Renal pelvis (tissue), 1 donor: ENCODE measurements at regions not wholly inside any gene's neighbourhood (a gene's known extent, or its start where the extent isn't known, plus 50 kb on each side); places are given as distances from the start of the nearest gene placed in this dataset.

Source experiments
- DNase-seq: peaks from one replicate; pipeline ENCODE4 v3.0.0-alpha.2; 2013

DNA sequence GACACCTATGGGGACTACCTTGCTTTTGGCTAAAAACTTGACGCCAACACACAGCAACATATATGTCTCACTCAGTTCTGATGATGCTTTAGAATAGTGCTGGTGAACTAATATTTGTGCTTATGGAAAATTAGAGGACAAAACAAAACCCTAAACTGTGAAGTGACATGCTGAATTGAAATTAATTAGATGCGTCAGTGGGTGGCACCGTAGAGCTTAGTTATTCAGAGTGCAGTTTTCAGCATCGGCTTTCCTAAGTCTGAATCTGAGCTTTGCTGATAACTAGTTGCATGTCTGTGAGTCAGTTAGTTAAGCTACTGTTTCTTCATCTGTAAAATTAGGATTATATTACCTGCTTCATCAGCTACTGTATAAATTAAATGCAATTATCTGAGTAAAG is 245.0 kb upstream of the SORCS1 start:
- DNase-seq, result peak; percentile 22

- no peak for DNase-seq
Measured at GRCh38 chr10:107398115-107398514, 233.6 kb upstream of the SORCS1 start.

GRCh38 chr10:107391901-107392300 is 227.4 kb upstream of the SORCS1 start:
- no peak for DNase-seq

- no peak for DNase-seq
Measured at GRCh38 chr10:107390563-107390962, 226.1 kb upstream of the SORCS1 start.

- DNase-seq, result no peak
Measured at GRCh38 chr10:107383357-107383756, 218.9 kb upstream of the SORCS1 start.

DNA sequence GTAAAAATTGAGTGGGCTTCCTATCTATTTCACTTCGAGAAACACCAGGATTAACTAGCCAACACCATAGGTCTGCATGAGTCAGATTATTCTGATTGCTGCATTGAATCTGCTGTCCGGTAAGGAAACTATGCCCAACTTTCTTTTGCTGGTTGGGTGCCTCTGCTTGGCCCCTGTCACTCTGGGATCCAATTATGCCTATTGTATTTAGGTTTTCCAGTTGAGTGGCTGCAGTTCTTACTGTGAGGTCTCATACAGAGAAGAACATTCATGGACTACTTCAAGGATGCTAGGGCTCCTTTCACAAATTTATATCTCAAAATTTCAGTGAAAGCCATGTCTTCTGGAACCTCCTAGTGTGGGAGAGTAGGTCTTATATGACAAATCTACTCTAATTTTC is 215.1 kb upstream of the SORCS1 start:
- no peak for DNase-seq

- DNase-seq, result no peak
Measured at GRCh38 chr10:107371801-107372200, 207.3 kb upstream of the SORCS1 start.

DNA sequence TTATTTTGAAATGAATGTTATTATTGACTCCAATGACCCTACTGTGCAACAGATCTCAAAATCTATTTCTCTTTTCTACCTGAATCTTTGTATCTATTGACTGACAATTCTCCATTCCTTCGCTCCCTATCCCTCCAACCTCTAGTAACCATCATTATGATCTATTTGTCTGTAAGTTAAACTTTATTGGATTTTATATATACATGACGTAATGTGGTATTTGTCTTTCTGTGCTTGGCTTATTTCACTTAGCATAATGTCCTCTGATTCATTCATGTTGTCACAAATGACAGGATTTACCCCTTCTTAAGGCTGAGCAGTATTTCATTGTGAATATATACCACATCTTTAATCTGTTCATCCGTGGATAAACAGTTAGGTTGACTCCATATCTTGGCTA is 200.4 kb upstream of the SORCS1 start:
- no peak for DNase-seq

DNA sequence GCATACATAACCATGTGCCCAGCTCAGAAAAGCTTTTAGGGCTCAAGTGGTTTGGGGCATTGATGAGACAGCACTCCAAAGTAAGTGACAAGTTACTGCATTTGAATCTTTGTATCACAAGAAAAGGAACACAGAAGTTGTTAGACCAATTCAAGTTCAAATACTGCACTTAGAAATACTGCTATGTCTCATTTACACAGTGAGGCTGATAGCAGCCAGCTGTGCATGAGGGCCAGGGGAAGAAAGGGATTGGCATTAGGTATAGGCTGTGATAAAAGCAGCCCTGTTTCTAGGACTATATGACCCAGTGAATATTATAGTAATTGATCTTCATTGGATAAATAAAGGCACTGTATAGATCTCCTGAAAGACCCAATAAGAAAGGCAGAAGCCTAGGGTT is 197.8 kb upstream of the SORCS1 start:
- no peak for DNase-seq

DNA sequence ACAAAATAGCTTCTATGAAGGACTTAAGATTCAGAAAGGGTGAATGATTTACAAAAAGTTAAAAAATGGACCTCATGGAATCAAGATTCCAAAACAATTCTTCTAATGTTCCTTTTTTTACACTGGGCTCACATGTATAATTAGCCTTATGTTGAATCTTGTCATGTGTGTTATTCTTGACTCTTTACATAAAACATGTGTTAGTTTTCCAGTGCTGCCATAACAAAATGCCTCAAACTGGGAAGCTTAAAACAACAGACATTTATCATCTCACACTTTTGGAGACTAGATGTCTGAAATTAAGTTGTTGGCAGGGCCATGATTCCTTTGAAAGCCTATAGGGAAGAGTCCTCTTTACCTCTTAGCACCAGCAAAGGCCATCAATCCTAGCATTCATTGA is 192.5 kb upstream of the SORCS1 start:
- DNase-seq, result no peak

GRCh38 chr10:107356396-107356795 is 191.9 kb upstream of the SORCS1 start:
- no peak for DNase-seq

DNA sequence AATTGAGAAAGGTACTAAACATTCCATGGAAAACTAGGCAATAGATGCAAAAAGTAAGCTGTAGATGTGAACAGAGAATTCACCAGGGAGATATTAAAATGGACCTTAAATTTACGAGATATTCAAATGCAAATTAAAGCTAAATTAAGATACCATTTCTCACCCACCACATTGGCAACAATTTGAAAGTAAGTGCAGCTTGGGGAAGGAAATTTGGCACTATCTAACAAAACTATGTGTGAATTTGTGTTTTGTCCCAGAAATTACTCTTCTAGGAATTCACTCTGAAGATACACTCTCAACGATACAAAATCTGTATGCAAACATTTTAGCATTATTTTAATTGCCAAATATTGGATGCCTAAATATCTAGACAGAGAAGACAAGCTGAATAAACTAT is 178.2 kb upstream of the SORCS1 start:
- DNase-seq, result no peak

GRCh38 chr10:107341281-107341680 is 176.8 kb upstream of the SORCS1 start:
- no peak for DNase-seq

DNA sequence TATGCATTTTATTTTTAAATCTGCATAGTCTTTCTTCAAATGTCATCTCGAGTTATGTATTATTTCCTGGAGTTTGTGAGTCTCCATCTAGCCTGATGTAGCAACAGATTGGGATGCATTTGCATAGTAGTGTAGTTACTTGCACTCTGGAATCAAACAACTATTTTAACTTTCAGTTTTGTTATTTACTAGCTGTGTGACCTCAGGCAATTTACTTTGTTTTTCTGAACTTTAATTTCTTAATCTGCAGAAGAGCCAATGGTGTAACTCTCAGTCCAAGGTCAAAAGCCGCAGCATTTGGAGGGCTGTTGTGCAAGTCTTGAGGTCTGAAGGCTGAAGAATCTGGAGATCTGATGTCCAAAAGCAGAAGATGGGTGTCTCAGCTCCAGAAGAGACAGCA is 175.8 kb upstream of the SORCS1 start:
- peak; percentile 5 for DNase-seq

GRCh38 chr10:107336061-107336460 is 171.6 kb upstream of the SORCS1 start:
- DNase-seq, result no peak

DNA sequence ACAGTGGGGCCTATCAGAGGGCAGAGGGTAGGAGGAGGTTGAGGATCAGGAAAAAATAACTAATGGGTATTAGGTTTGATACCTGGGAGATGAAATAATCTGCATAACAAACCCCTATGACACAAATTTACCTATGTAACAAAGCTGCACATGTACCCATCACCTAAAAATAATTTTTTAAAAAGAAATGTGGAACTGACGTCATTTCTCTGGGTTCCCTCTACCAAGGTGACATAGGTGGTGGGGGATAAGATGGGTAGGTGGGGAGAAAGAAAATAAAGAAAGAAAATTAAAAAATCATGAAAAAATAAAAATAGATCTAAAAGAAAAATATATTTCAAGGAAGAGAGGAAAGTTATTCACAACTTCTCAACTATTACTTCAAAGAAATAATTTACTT is 153.1 kb upstream of the SORCS1 start:
- DNase-seq, result no peak

GRCh38 chr10:107303203-107303602 is 138.7 kb upstream of the SORCS1 start:
- DNase-seq, result no peak

- no peak for DNase-seq
Measured at GRCh38 chr10:107299606-107300005, 135.1 kb upstream of the SORCS1 start.

GRCh38 chr10:107284187-107284586 is 119.7 kb upstream of the SORCS1 start:
- no peak for DNase-seq

DNA sequence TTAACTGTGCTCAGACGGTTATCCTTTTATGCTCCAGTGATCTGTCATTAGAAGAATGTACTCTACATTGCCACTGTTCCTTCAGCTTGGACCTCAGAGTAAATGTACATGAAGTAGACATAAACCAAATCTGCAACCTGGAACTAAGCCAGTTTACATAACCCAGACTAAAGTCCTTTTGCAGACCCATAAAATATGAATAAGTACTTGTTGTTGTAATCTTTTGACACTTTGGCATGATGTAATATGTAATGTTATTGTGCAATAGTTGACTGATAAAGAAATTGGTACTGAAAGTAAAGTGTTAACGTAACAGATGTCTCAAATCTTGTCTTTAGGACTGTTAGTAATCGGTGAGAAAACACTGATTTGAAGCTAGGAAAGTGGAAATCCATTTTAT is 115.8 kb upstream of the SORCS1 start:
- DNase-seq, result peak; percentile 23

GRCh38 chr10:107277591-107277990 is 113.1 kb upstream of the SORCS1 start:
- DNase-seq, result no peak

- no peak for DNase-seq
Measured at GRCh38 chr10:107275806-107276205, 111.3 kb upstream of the SORCS1 start.

- no peak for DNase-seq
Measured at GRCh38 chr10:107269626-107270025, 105.1 kb upstream of the SORCS1 start.

DNA sequence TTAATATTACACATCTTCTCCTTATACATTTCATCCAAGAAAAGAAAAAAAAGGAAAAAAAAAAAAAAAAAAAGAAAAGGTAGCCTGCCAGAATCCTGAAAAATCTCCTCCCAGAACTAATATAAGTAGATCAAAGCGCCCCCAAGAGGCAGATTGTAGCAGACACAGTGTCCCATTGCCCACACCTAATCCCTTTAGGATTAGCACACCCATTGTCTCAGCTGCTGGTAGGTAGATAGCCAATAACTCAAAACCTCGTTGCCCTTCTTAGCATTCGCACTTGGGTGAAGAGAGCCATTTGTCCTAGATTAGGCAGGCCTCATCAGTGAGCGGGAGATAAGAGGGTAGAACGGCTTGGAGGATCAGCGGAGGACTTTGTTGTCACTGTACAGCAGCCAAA is 100.2 kb upstream of the SORCS1 start:
- no peak for DNase-seq

DNA sequence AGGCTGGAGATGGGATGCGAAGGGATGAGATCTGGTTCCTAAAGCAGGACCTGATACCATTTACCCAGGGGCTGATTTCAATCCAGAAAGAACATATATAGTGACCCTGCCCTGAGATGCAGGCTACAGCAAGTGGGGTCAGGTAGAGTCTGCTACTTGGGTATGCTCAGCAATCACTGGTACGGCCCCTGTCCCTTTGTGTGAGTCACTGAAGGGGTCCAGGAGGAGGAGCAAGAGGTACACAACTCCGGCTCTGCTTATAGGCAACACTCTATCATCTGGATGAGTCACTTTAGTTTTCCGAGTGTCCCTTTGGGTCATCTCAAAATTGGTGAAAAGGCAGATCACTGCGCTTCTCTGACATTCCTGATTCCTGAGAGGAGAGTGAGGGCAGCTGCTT is 79.6 kb upstream of the SORCS1 start:
- no peak for DNase-seq
